HG02763 (cell line): ENCODE measurements at regions not wholly inside any gene's neighbourhood (a gene's known extent, or its start where the extent isn't known, plus 50 kb on each side); places are given as distances from the start of the nearest gene placed in this dataset.
"Not testable (repeated sequence)": the region's sequence is repeated elsewhere in the genome, so short reads cannot be mapped to it uniquely, and the experiment has no call there.

Experiments used
- ATAC-seq: cut with Tn5 transposase; IDR thresholded peaks from one replicate; pipeline ENCODE4 v1.9.1; 2021; ENCODE audit warnings: mild to moderate bottlenecking, moderate library complexity; ENCODE audit not compliant: unreplicated experiment

DNA sequence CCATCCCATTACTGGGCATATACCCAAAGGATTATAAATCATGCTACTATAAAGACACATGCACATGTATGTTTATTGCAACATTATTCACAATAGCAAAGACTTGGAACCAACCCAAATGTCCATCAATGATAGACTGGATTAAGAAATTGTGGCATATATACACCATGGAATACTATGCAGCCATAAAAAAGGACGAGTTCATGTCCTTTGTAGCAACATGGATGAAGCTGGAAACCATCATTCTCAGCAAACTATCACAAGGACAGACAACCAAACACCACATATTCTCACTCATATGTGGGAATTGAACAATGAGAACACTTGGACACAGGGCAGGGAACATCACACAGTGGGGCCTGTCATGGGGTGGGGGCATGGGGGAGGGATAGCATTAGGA, 181.5 kb upstream of the SPRY2 start:
- ATAC-seq = not testable (repeated sequence)

- no peak for ATAC-seq
Measured at GRCh38 chr13:80516818-80517348, 176.0 kb upstream of the SPRY2 start.

DNA sequence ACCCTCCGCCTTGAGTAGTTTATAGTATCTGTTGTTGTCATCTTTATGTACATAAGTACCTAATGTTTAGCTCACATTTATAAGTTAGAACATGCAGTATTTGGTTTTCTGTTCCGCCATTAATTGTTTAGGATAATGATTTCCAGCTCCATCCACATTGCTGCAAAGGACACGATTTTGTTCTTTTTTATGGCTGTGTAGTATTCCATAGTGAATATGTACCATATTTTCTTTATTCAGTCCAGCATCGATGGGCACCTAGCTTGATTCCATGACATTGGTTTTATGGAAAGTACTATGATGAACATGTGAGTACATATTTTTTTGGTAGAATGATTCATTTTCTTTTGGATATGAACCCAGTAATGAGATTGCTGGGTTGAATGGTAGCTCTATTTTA, 174.4 kb upstream of the SPRY2 start:
- no peak for ATAC-seq

DNA sequence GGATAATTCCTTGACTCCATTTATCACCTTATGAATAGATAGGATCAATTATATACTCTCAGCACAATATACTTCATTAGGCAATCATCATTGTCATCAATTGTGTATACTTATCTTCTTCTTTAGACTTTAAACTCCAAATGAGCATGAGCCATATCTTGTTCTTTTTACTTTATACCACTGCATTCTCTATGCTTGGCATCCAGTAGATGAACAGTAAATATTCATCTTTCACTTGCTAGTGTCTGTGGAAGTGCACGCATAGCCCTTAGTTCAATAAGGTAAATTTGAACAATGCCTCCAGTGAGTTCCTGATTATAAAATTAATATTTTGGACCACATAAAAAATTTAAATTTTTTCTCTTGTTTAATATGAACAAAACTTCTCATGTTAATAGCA, 172.3 kb upstream of the SPRY2 start:
- no peak for ATAC-seq

GRCh38 chr13:80510686-80511085, 169.8 kb upstream of the SPRY2 start:
- ATAC-seq = no peak

DNA sequence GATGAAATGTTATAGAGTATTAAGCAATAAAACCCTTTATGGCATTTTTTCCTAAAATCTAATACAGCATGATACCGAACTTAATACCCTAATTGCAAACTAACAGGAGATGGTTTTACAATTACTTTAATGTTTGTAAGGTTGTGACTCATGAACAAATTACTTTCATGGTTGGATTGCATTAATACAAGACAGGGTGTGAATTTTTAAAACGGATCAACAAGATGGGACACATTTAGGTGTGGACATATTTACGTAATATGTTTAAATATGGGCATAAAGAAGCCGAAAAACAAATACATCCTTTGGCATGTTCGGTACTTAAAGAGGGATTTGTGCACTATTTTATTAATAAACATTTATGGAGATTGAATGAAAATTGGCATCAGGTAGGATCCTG, 168.3 kb upstream of the SPRY2 start:
- no peak for ATAC-seq

DNA sequence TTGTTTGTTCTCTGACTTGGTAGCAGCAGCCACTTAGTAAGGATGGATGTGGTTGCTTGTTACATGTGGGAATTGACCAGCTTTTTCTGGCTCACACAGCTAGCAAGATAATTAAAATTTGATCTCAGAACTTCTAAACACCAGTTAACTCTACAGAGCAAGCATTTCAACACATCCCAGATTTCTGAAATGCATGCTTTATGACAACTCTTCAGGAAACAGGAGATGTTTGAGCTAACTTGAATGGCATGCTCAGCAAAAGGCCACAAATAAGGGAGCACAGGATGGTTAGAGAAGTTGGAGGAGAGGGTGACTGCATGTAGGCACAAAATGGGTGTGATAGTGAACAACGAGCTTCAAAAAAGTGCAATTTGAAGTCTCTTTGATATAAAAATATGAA, 167.1 kb upstream of the SPRY2 start:
- ATAC-seq = no peak

- no peak for ATAC-seq
Measured at GRCh38 chr13:80504453-80504852, 163.5 kb upstream of the SPRY2 start.

- ATAC-seq = no peak
Measured at GRCh38 chr13:80502359-80502758, 161.4 kb upstream of the SPRY2 start.

GRCh38 chr13:80501556-80501955, 160.6 kb upstream of the SPRY2 start:
- no peak for ATAC-seq

DNA sequence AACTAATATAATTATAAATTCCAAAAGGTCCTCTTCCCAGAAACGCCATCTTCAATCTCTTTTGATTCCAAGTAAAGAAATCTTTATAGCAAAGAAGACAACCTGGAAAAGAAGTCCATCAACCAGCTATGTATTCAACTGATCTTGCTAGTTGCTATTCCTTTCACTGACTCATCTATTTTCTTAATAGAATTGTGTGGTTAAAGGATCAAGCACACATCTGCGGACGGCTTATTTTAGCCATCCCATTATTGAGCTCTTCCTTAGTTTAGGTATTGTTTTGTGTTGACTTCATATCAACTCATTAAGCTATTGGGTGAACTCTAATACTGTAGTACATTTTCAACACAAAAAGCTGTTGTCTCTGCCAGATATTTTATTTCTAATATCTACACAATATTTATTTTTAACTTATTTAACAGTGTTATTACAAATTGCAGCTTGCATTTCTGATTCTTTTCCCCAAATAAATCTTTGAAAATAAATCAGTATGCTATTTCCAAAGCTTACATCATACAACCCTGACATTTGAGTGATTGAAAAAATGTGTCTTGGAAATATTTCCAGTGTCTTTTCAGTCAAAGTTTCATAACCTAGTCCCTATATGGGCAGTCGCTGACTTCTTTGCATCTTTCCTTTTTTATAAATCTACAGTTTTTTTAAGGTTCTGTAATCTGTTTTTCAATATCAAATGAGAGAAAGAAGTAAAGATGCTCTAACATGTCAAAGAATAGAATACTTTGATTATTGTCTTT, 158.8 kb upstream of the SPRY2 start:
- ATAC-seq = no peak

- ATAC-seq = no peak
Measured at GRCh38 chr13:80498433-80498832, 157.5 kb upstream of the SPRY2 start.

DNA sequence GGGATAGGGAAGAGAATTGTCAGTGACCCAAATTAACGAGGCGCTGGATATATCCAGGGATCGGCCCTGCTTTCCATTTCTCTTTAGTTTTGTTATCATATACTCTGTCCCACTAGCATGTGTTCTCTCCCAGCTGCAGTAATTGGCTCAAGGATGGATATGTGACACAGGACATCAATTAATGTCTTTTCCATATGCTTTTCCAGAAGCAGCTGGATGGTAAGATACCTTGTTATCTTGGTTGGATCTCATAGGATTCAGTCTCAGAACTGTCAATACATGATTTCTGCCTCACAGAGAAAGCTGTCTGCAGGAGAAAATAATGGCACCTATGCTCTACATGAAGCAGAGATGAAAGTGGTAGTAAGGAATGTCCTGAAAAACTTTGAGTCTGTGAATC, 157.1 kb upstream of the SPRY2 start:
- ATAC-seq = no peak

DNA sequence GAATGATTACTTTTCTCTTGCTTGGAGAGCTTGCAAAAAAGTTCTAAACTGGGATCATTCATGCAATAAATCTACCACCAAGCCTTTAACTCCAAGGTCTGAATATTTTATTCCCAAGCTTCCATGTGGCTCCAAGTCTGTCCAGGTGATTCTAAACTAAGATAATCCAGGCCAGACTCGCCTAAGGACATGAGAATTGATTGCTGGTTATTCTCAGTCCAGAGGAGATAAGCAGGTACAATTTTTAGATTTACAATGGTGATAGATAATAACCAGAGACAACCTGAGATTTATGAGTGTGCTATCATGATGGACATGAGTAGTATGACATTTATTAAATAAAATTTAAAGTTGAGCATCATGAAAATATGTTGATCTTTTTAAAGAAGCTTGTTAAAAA, 156.5 kb upstream of the SPRY2 start:
- no peak for ATAC-seq

DNA sequence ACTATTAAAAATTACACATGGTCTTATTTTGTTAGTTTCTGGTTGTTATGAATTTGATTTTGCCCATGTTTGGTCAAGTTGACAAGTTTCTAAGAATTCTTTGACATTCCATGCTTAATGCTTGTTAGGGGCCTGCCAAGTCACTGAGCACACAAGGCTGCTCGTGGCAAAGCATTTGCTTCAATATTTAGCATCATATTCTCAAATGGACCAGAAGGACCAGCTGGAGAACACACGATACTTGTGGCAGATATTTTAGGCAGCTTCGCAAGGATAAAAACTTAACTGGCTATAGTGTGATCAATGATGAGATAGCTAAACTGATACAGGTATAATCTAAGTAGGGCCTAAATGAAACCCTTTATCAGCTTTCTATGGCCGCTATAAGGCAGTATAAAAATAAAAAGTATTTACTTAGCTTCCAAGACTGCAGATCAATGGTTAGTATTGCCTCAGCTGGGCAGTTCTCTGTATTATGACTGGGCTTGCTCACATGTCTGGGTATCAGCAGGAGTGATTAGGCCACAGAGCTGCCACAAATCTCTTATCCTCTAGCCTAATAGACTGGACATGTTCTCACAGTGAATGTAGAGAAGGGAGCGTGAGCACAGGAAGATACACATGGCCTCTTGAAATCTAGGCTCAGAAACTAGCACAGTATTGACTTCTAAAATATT, 155.9 kb upstream of the SPRY2 start:
- ATAC-seq = no peak

GRCh38 chr13:80490491-80490943, 149.6 kb upstream of the SPRY2 start:
- ATAC-seq = not testable (repeated sequence)

DNA sequence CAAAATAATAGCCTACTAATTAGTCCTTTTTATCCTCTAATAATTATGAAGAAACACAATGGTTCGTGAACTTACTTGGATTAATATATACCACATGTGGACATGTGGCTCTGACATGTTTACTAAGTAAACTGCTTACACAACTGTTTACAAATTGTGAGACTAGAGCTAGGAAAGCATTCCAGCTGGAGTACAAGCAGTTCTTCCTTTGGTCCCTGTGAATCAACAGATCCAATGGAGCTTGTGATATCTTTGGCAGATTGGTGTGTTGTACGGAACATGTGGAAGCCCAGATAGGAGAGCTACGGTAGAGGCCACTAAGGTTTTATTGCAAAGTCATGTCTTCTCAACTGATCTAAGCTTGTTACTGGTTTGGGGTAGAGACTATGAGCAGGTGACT, 145.5 kb upstream of the SPRY2 start:
- no peak for ATAC-seq

DNA sequence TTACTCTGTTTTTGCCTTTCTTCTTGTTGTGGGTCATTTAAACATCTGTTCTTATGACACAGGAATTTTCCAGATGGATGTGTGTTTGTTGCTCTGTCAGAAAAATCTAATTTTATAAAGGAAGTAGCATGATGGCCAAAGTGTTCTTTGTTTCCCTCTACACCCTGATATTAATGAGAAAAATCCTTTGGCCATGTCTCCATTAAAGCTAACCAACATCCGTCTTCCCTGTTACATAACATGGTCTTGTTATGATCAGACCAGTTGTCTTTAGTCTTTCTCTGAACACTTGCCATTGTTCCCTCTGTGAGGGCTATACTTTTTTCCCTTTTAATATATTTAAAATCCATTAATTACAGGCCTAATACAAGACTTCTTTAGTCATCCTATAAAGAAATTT, 142.2 kb upstream of the SPRY2 start:
- no peak for ATAC-seq

GRCh38 chr13:80481588-80481987, 140.7 kb upstream of the SPRY2 start:
- ATAC-seq = no peak

GRCh38 chr13:80477661-80478443, 136.9 kb upstream of the SPRY2 start:
- no peak for ATAC-seq

- no peak for ATAC-seq
Measured at GRCh38 chr13:80476953-80477352, 136.0 kb upstream of the SPRY2 start.

GRCh38 chr13:80475718-80476117, 134.8 kb upstream of the SPRY2 start:
- ATAC-seq = no peak
